ENCODE measurements at regions not wholly inside any gene's neighbourhood (a gene's known extent, or its start where the extent isn't known, plus 50 kb on each side); places are given as distances from the start of the nearest gene placed in this dataset.

- intact Hi-C loops (cut with DNase I), result no loop called here
- peaks cover 12 to 14% of the 10 kb centered on the region in 2 donors for H3K4me1 ChIP-seq (replicated peaks in 1 of 2)
Measured at GRCh38 chr5:173501922-173502321, 114.5 kb downstream of the BOD1 start.

GRCh38 chr5:173501271-173501670 is 115.2 kb downstream of the BOD1 start:
- TF ChIP-seq POLR2A (IDR thresholded peaks at IDR 0.05) (no peak), CTCF (IDR thresholded peaks at IDR 0.05) (no peak)
- H3K27me3 ChIP-seq, result no peaks in the 10 kb centered on the region
- H3K27ac ChIP-seq, result no peak overlapping the region
- no peaks in the 10 kb centered on the region for H3K36me3 ChIP-seq (replicated peaks in 1 of 2)
- H3K4me3 ChIP-seq, result no peak overlapping the region
- intact Hi-C loops (cut with DNase I), result no loop called here
- 43 to 62% (median 51%) methylated on average over 7 to 8 of the region's 8 CpGs for WGBS, 4 donors
- no peaks in the 10 kb centered on the region for H3K9me3 ChIP-seq (replicated peaks in 1 of 3)
- DNase-seq, result peak in 2 of 7 donors; percentile 24
- H3K4me1 ChIP-seq (replicated peaks in 1 of 2), result peaks cover 12 to 14% of the 10 kb centered on the region in 2 donors

More at GRCh38 chr5:173501922-173502321, 114.5 kb downstream of the BOD1 start:
- Histone ChIP-seq H3K9me3 (replicated peaks in 1 of 3) (no peaks in the 10 kb centered on the region), H3K4me3 (no peak overlapping the region), H3K27ac (no peak overlapping the region), H3K27me3 (no peaks in the 10 kb centered on the region), H3K36me3 (replicated peaks in 1 of 2) (no peaks in the 10 kb centered on the region)
- 92 to 94% (median 92%) methylated on average over 12 of the region's 12 CpGs for WGBS, 4 donors
- no peak for TF ChIP-seq CTCF (IDR thresholded peaks at IDR 0.05)
- no peak for DNase-seq

- H3K4me3 ChIP-seq, result no peak overlapping the region
- no peaks in the 10 kb centered on the region for H3K36me3 ChIP-seq (replicated peaks in 1 of 2)
- 91 to 97% (median 93%) methylated on average over 4 to 6 of the region's 6 CpGs for WGBS, 4 donors
- TF ChIP-seq POLR2A (IDR thresholded peaks at IDR 0.05) (no peak), CTCF (IDR thresholded peaks at IDR 0.05) (no peak)
- H3K27me3 ChIP-seq, result no peaks in the 10 kb centered on the region
- H3K27ac ChIP-seq, result peak overlapping the region in 1 of 5 donors; percentile 27
- intact Hi-C loops (cut with DNase I), result no loop called here
- peaks cover 12 to 14% of the 10 kb centered on the region in 2 donors for H3K4me1 ChIP-seq (replicated peaks in 1 of 2)
- H3K9me3 ChIP-seq (replicated peaks in 1 of 3), result no peaks in the 10 kb centered on the region
- DNase-seq, result no peak
Measured at GRCh38 chr5:173500213-173500560, 116.3 kb downstream of the BOD1 start.

GRCh38 chr5:173499471-173500212 is 116.8 kb downstream of the BOD1 start:
- H3K27ac ChIP-seq, result peak overlapping the region in 1 of 5 donors; percentile 56
- WGBS, 4 donors, result 51 to 75% (median 70%) methylated on average over 10 to 14 of the region's 14 CpGs
- intact Hi-C loops (cut with DNase I), result no loop called here

More at GRCh38 chr5:173499471-173500212, 116.8 kb downstream of the BOD1 start:
- no peaks in the 10 kb centered on the region for H3K27me3 ChIP-seq
- peak in 2 of 7 donors; percentile 22 to 54 for DNase-seq
- TF ChIP-seq CTCF (IDR thresholded peaks at IDR 0.05), result no peak
- TF ChIP-seq POLR2A (IDR thresholded peaks at IDR 0.05), result no peak
- H3K4me1 ChIP-seq (replicated peaks in 1 of 2), result peaks cover 12 to 14% of the 10 kb centered on the region in 2 donors
- H3K36me3 ChIP-seq (replicated peaks in 1 of 2), result no peaks in the 10 kb centered on the region
- no peaks in the 10 kb centered on the region for H3K9me3 ChIP-seq (replicated peaks in 1 of 3)
- H3K4me3 ChIP-seq, result no peak overlapping the region

Data from adrenal gland (tissue), 9 donors.